HCT116 (cell line): ENCODE measurements at regions not wholly inside any gene's neighbourhood (a gene's known extent, or its start where the extent isn't known, plus 50 kb on each side); places are given as distances from the start of the nearest gene placed in this dataset.

Source experiments
- REST ChIP-seq: IDR thresholded peaks from 2 replicates; pipeline ENCODE4 v1.6.1; 2012; ENCODE audit warnings: low read depth
- SIN3A ChIP-seq: IDR thresholded peaks from 2 replicates; pipeline ENCODE4 v1.6.1; 2012; ENCODE audit warnings: low read depth
- SRF ChIP-seq: IDR thresholded peaks from 2 replicates; pipeline ENCODE4 v1.6.1; 2012; ENCODE audit warnings: low read depth

DNA sequence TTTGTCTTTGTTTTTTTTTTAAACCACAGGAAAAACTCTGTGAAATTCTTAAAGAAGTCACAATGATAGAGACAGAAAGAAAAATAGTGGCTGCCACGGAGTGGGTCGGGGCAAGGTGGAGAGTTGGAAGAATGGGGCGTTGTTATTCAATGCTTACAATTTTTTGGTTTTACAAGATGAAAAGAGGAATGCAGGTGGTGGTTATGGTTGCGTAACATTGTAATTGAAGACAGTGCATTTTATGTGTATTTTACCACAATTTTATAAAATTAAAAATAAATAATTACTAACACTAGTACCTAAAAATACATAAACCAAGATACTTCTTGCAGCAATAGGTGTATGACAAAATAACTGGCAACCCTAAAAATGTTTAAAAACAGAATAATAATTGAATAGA, 76.9 kb upstream of the VOPP1 start:
- TF ChIP-seq REST = no peak
- TF ChIP-seq SIN3A = no peak
- TF ChIP-seq SRF = no peak
